GM19468 (cell line): ENCODE measurements at regions not wholly inside any gene's neighbourhood (a gene's known extent, or its start where the extent isn't known, plus 50 kb on each side); places are given as distances from the start of the nearest gene placed in this dataset.

Source experiments
- ATAC-seq: cut with Tn5 transposase; IDR thresholded peaks from one replicate; pipeline ENCODE4 v1.9.1; 2021; ENCODE audit warnings: mild to moderate bottlenecking, moderate library complexity, moderate number of reproducible peaks; ENCODE audit not compliant: unreplicated experiment; ENCODE audit errors: extremely low read depth

GRCh38 chrX:38982843-38983242 is 181.6 kb downstream of the MID1IP1 start:
- ATAC-seq = no peak

- no peak for ATAC-seq
Measured at GRCh38 chrX:38985375-38985774, 184.1 kb downstream of the MID1IP1 start.

- ATAC-seq = no peak
Measured at GRCh38 chrX:38985945-38986344, 184.7 kb downstream of the MID1IP1 start.

- ATAC-seq = no peak
Measured at GRCh38 chrX:38986586-38986985, 185.3 kb downstream of the MID1IP1 start.

GRCh38 chrX:38987198-38987651 is 186.0 kb downstream of the MID1IP1 start:
- ATAC-seq = no peak

GRCh38 chrX:38988301-38988700 is 187.0 kb downstream of the MID1IP1 start:
- ATAC-seq = no peak

GRCh38 chrX:38989076-38989475 is 187.8 kb downstream of the MID1IP1 start:
- no peak for ATAC-seq

- no peak for ATAC-seq
Measured at GRCh38 chrX:38991656-38992440, 190.6 kb downstream of the MID1IP1 start.

GRCh38 chrX:38992441-38993096 is 191.3 kb downstream of the MID1IP1 start:
- no peak for ATAC-seq

GRCh38 chrX:38993500-38993899 is 192.2 kb downstream of the MID1IP1 start:
- no peak for ATAC-seq

GRCh38 chrX:38999099-38999498 is 197.8 kb downstream of the MID1IP1 start:
- ATAC-seq = no peak

GRCh38 chrX:38999967-39000745 is 198.9 kb downstream of the MID1IP1 start:
- ATAC-seq = no peak

GRCh38 chrX:39000802-39001201 is 199.5 kb downstream of the MID1IP1 start:
- no peak for ATAC-seq

- no peak for ATAC-seq
Measured at GRCh38 chrX:39002466-39002865, 201.2 kb downstream of the MID1IP1 start.

- no peak for ATAC-seq
Measured at GRCh38 chrX:39008549-39008948, 207.3 kb downstream of the MID1IP1 start.

- ATAC-seq = no peak
Measured at GRCh38 chrX:39011454-39012221, 210.4 kb downstream of the MID1IP1 start.

- no peak for ATAC-seq
Measured at GRCh38 chrX:39012621-39013111, 211.4 kb downstream of the MID1IP1 start.

- no peak for ATAC-seq
Measured at GRCh38 chrX:39016556-39016955, 215.3 kb downstream of the MID1IP1 start.

- no peak for ATAC-seq
Measured at GRCh38 chrX:39017077-39017476, 215.8 kb downstream of the MID1IP1 start.

- no peak for ATAC-seq
Measured at GRCh38 chrX:39017716-39018115, 216.5 kb downstream of the MID1IP1 start.
